Neuron (in vitro differentiated cells): ENCODE measurements at regions not wholly inside any gene's neighbourhood (a gene's known extent, or its start where the extent isn't known, plus 50 kb on each side); places are given as distances from the start of the nearest gene placed in this dataset.

Experiments
- H2AFZ ChIP-seq: one replicate; pipeline ENCODE4 v1.6.1; 2013; ENCODE audit warnings: low read depth, mild to moderate bottlenecking, inconsistent platforms, low read length, moderate library complexity
- H3K27me3 ChIP-seq: one replicate; pipeline ENCODE4 v1.6.1; 2013; ENCODE audit warnings: low read length; ENCODE audit not compliant: insufficient read depth
- H3K36me3 ChIP-seq: one replicate; pipeline ENCODE4 v1.6.1; 2013; ENCODE audit warnings: low read length; ENCODE audit not compliant: insufficient read depth
- H3K4me1 ChIP-seq: one replicate; pipeline ENCODE4 v1.6.1; 2013; ENCODE audit warnings: low read length; ENCODE audit not compliant: insufficient read depth
- H3K4me3 ChIP-seq: 2 replicates; pipeline ENCODE4 v1.5.1; 2013; ENCODE audit warnings: mild to moderate bottlenecking, low read length, moderate library complexity
- H3K9me3 ChIP-seq: one replicate; pipeline ENCODE4 v1.6.1; 2013; ENCODE audit warnings: low read length

DNA sequence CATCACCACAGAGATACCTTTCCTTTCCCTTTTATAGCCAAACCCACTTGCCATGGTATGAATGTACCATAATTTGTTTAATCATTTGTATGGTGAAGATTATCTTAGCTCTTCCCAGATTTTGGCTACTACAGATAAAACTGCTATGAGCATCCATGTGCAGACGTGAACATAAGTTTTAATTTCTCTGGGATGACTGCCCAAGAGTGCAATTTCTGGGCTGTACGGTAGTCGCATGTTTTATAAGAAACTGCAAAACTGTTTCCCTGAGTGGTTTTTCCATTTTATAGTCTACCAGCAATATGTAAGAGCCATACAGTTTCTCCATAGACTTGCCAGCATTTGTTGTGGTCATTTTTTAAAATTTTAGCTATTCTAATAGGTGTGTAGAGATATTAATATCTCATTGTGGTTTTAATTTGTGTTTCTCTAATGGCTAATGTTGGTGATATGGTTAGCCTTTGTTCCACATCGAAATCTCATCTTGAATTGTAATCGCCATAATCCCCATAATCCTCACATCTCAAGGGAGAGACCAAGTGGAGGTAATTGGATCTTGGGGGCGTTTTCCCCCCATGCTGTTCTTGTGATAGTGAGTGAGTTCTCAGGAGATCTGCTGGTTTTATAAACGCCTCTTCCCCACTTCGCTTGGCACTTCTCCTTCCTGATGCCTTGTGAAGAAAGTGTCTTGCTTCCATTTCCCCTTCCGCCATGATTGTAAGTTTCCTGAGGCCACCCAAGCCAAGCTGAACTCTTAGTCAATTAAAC lies 628.5 kb upstream of the KLHL29 start:
- Histone ChIP-seq H3K4me3 (no peak overlapping the region), H3K9me3 (no peaks in the 10 kb centered on the region), H2AFZ (no peak overlapping the region), H3K4me1 (no peaks in the 10 kb centered on the region), H3K27me3 (no peaks in the 10 kb centered on the region), H3K36me3 (no peaks in the 10 kb centered on the region)

- H3K4me3 ChIP-seq = no peak overlapping the region
- no peak overlapping the region for H2AFZ ChIP-seq
- H3K36me3 ChIP-seq = no peaks in the 10 kb centered on the region
- H3K9me3 ChIP-seq = no peaks in the 10 kb centered on the region
- H3K27me3 ChIP-seq = no peaks in the 10 kb centered on the region
- no peaks in the 10 kb centered on the region for H3K4me1 ChIP-seq
Measured at GRCh38 chr2:22769497-22769896, 615.5 kb upstream of the KLHL29 start.

DNA sequence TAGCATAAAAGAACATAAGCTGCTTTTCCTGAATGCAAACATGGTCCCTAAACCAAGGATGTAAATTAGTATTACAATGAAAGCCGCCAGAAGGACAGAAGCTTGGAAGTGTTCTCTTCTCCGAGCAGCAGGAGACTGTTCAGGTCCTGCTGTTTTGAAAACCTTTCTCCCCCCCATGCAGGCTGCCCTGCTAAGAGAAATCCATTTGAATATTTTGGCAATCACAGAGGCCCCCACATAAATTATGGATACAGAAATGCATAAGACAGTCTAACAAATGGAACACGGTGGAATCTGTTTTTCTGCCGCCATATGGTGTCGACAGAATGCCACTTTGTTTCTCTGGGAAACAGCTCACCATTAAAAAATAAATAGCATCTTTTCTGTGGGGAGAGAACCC lies 600.4 kb upstream of the KLHL29 start:
- no peaks in the 10 kb centered on the region for H3K9me3 ChIP-seq
- H3K4me1 ChIP-seq = peaks cover 3% of the 10 kb centered on the region
- H3K36me3 ChIP-seq = no peaks in the 10 kb centered on the region
- H3K4me3 ChIP-seq = no peak overlapping the region
- no peaks in the 10 kb centered on the region for H3K27me3 ChIP-seq
- H2AFZ ChIP-seq = no peak overlapping the region

DNA sequence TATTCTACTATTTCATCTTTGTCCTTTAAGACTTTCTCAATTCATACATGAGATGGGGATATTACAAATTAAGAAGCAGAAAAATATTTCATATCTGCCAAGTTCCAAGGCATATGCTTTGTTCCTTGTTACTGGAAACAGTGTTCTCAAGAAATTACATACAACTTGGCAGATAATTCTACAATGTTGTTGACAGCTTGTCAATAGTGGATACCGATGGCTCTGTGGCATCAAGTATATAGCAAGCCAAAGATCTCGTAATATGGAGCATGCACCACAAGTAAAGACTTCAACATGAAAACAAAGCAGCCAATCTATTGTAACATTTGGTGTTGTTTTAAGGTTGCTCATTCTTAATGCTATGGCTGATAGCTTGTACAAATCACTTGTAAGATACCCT lies 598.2 kb upstream of the KLHL29 start:
- H3K27me3 ChIP-seq = peaks cover 2% of the 10 kb centered on the region
- no peak overlapping the region for H3K4me3 ChIP-seq
- H2AFZ ChIP-seq = no peak overlapping the region
- peaks cover 3% of the 10 kb centered on the region for H3K4me1 ChIP-seq
- no peaks in the 10 kb centered on the region for H3K36me3 ChIP-seq
- no peaks in the 10 kb centered on the region for H3K9me3 ChIP-seq

DNA sequence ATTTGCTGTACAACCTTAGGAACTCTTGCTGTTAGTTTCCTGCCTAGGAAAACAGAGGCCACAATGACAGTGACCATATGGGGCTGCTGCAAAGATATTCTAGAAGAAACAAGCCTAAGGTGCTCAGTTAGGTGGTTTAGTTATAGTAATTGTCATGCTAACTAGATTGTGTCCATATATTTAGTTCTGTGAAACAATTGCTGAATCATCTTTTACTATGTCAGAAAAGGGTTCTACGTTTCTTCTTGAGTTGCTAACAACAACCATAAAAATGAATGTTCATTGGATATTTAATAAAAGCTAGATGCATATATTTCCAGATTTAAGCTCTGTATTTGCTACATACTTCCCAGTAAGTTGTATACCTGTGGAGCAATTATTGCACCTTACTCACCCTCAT lies 597.2 kb upstream of the KLHL29 start:
- no peaks in the 10 kb centered on the region for H3K36me3 ChIP-seq
- no peak overlapping the region for H2AFZ ChIP-seq
- H3K4me1 ChIP-seq = peaks cover 3% of the 10 kb centered on the region

DNA sequence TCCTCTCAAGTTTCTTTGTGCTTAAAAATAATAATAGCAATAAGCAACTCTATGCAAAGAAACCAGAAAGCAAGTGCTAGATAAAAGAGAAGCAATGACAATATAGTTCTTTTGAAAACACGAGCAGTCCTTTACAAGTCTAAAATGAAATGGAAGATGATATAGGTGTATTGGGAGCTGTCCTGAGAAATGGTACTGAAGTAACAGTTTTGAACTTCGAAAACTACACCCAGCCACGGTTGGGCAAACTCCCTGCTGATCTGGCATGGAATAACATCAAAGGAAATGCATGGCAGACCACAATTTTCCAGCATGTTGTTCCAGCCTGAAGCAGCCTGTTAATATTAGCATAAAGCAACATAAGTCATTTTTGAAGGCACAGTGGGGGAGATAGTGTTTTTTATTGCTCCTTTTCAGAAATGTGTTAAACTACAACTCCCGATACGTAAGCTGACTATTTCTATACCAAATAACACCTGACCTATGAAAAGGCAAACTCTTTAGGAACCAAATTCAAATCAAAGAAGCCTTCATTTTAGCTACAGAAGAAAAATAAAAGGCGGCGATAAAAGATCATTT lies 596.1 kb upstream of the KLHL29 start:
- H3K27me3 ChIP-seq = peaks cover 2% of the 10 kb centered on the region
- H3K4me1 ChIP-seq = peaks cover 3% of the 10 kb centered on the region
- H3K4me3 ChIP-seq = no peak overlapping the region
- H3K9me3 ChIP-seq = no peaks in the 10 kb centered on the region
- no peak overlapping the region for H2AFZ ChIP-seq
- no peaks in the 10 kb centered on the region for H3K36me3 ChIP-seq

More for the DNA sequence above, 597.2 kb upstream of the KLHL29 start:
- no peak overlapping the region for H3K4me3 ChIP-seq
- H3K27me3 ChIP-seq = peaks cover 2% of the 10 kb centered on the region
- no peaks in the 10 kb centered on the region for H3K9me3 ChIP-seq

DNA sequence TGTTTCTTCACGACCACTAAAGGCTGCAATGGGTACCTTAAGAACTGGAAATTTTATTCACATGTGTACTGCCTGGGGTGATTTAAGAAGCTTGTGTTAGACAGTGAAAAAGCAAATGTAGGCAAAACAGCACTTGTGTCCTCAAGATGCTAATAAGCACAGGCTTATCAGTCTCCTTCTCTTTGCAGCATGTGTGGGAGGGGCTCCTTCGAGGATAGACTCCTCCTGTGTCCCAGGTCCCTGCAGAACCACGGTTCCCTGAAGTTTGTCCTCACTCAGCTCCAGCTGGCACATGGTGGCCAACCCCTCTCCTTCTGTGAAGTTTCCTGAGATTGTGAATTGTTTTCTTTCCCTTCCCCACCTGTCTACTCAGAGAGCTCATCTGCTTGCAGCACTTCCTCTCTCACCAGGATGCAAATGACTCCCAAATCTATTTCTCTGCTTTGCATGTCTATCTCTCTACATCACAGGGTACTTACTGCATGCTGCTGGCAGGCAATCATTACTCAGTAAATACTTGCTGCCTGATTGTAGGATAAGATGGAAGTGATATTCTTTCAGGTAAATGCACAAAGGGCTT lies 589.6 kb upstream of the KLHL29 start:
- Histone ChIP-seq H3K27me3 (no peaks in the 10 kb centered on the region), H3K9me3 (no peaks in the 10 kb centered on the region), H3K4me3 (no peak overlapping the region), H3K4me1 (no peaks in the 10 kb centered on the region), H2AFZ (no peak overlapping the region), H3K36me3 (no peaks in the 10 kb centered on the region)

DNA sequence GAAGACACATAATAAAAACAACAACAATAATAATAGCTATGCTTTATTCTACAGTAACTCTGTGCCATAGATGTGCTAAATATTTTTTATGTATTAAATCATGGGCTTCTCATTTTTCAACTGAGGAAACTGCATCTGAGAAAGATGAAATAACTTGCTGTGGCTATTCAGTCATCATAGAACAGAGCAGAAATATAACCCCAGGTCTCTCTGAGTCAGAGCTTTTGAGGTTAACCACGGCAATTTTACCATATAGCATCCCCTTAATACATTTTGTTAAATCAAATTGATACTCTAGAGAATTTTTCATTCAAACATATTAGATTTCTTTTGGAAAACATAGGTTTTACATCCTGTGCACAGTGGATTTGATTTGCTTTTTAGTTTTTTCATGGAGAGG lies 586.6 kb upstream of the KLHL29 start:
- Histone ChIP-seq H3K4me1 (peaks cover 2% of the 10 kb centered on the region), H3K36me3 (no peaks in the 10 kb centered on the region), H3K27me3 (no peaks in the 10 kb centered on the region), H3K4me3 (no peak overlapping the region), H2AFZ (no peak overlapping the region), H3K9me3 (no peaks in the 10 kb centered on the region)

DNA sequence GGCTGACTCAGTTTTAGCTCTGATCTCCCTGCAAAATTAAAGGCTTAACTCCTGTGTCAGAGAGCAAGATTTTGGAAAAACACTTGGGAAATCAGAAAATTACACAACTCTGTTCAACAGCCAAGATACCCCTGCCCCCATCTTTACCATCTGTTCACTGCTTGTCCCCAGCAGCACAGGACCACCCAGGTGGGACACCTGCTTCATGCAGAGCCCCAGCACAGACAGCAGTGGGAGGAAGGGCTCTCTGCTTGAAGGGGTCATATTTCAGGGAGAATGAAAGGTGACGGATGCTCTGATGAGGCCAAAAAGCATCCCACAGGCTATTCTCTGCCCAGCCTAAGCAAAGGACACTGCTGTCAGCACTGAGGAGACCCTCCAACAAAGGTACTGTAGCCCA lies 584.6 kb upstream of the KLHL29 start:
- H3K4me1 ChIP-seq = peaks cover 2% of the 10 kb centered on the region
- no peak overlapping the region for H3K4me3 ChIP-seq
- no peaks in the 10 kb centered on the region for H3K36me3 ChIP-seq
- no peak overlapping the region for H2AFZ ChIP-seq
- H3K9me3 ChIP-seq = no peaks in the 10 kb centered on the region
- no peaks in the 10 kb centered on the region for H3K27me3 ChIP-seq

GRCh38 chr2:22801071-22801470 lies 583.9 kb upstream of the KLHL29 start:
- H3K36me3 ChIP-seq = no peaks in the 10 kb centered on the region
- peaks cover 2% of the 10 kb centered on the region for H3K4me1 ChIP-seq
- H3K9me3 ChIP-seq = no peaks in the 10 kb centered on the region
- no peak overlapping the region for H3K4me3 ChIP-seq
- no peaks in the 10 kb centered on the region for H3K27me3 ChIP-seq
- H2AFZ ChIP-seq = no peak overlapping the region

DNA sequence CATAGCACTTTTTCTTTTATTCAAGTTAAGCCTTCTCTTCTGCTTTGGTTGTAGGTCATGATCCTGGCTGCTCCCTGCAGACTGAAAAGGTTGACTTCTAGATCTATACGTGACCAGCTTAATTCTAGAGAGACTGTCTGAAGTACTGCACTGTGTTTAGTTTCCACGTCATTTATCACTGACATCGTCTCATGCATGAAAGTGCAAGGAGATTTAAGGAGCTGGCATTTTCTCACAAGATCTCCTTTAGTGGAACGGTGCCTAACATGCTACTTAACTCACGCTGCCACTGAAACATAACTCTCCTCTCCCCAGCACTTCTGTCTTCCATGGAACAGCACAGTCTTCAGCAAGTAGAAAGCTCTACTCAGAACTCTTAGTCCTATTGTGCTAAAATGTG lies 583.0 kb upstream of the KLHL29 start:
- H3K4me1 ChIP-seq = peaks cover 2% of the 10 kb centered on the region
- no peak overlapping the region for H2AFZ ChIP-seq
- no peak overlapping the region for H3K4me3 ChIP-seq
- no peaks in the 10 kb centered on the region for H3K9me3 ChIP-seq
- H3K27me3 ChIP-seq = no peaks in the 10 kb centered on the region
- no peaks in the 10 kb centered on the region for H3K36me3 ChIP-seq

- Histone ChIP-seq H3K4me1 (no peaks in the 10 kb centered on the region), H3K9me3 (no peaks in the 10 kb centered on the region), H3K27me3 (no peaks in the 10 kb centered on the region), H2AFZ (no peak overlapping the region), H3K4me3 (no peak overlapping the region), H3K36me3 (no peaks in the 10 kb centered on the region)
Measured at GRCh38 chr2:22807872-22808271, 577.1 kb upstream of the KLHL29 start.

- Histone ChIP-seq H3K4me3 (no peak overlapping the region), H3K27me3 (no peaks in the 10 kb centered on the region), H3K36me3 (no peaks in the 10 kb centered on the region), H2AFZ (no peak overlapping the region), H3K4me1 (no peaks in the 10 kb centered on the region), H3K9me3 (no peaks in the 10 kb centered on the region)
Measured at GRCh38 chr2:22810602-22811001, 574.4 kb upstream of the KLHL29 start.
